ENCODE measurements at regions not wholly inside any gene's neighbourhood (a gene's known extent, or its start where the extent isn't known, plus 50 kb on each side); places are given as distances from the start of the nearest gene placed in this dataset.
"Not testable (repeated sequence)": the region's sequence is repeated elsewhere in the genome, so short reads cannot be mapped to it uniquely, and the experiment has no call there.

GRCh38 chr16:60407606-60408005 lies 1628.6 kb downstream of the CDH8 start:
- intact Hi-C loops (cut with DNase I; ENCODE audit: low total_unique reads): no loop called here
- WGBS, 2 donors: 48 to 77% methylated on average over 2 of the region's 2 CpGs

GRCh38 chr16:60407034-60407433 lies 1629.2 kb downstream of the CDH8 start:
- intact Hi-C loops (cut with DNase I; ENCODE audit: low total_unique reads): no loop called here
- no peaks in the 10 kb centered on the region for H3K27me3 ChIP-seq
- no peaks in the 10 kb centered on the region for H3K36me3 ChIP-seq (ENCODE audit: low read depth, missing control alignments)
- WGBS, 2 donors: 33 to 46% methylated on average over 4 of the region's 4 CpGs
- no peak for TF ChIP-seq CTCF (IDR thresholded peaks at IDR 0.05)
- H3K9me3 ChIP-seq: no peaks in the 10 kb centered on the region
- no peaks in the 10 kb centered on the region for H3K4me1 ChIP-seq
- DNase-seq: peak; percentile 30
- H3K4me3 ChIP-seq: no peak overlapping the region
- no peak overlapping the region for H3K27ac ChIP-seq

More at GRCh38 chr16:60407606-60408005, 1628.6 kb downstream of the CDH8 start:
- Histone ChIP-seq H3K4me1 (no peaks in the 10 kb centered on the region), H3K27me3 (no peaks in the 10 kb centered on the region), H3K36me3 (ENCODE audit: low read depth, missing control alignments) (no peaks in the 10 kb centered on the region), H3K4me3 (no peak overlapping the region), H3K9me3 (no peaks in the 10 kb centered on the region), H3K27ac (no peak overlapping the region)
- TF ChIP-seq CTCF (IDR thresholded peaks at IDR 0.05) (no peak), POLR2A (IDR thresholded peaks at IDR 0.05) (no peak)
- no peak for DNase-seq

GRCh38 chr16:60405286-60405685 lies 1631.0 kb downstream of the CDH8 start:
- H3K4me3 ChIP-seq: no peak overlapping the region
- no peaks in the 10 kb centered on the region for H3K36me3 ChIP-seq (ENCODE audit: low read depth, missing control alignments)
- no peaks in the 10 kb centered on the region for H3K27me3 ChIP-seq
- no peaks in the 10 kb centered on the region for H3K9me3 ChIP-seq
- no peak for TF ChIP-seq CTCF (IDR thresholded peaks at IDR 0.05)
- TF ChIP-seq POLR2A (IDR thresholded peaks at IDR 0.05): no peak
- no peaks in the 10 kb centered on the region for H3K4me1 ChIP-seq
- 47 to 57% methylated on average over 2 of the region's 2 CpGs for WGBS, 2 donors
- H3K27ac ChIP-seq: no peak overlapping the region
- intact Hi-C loops (cut with DNase I; ENCODE audit: low total_unique reads): no loop called here
- DNase-seq: no peak

- Histone ChIP-seq H3K4me1 (no peaks in the 10 kb centered on the region), H3K36me3 (ENCODE audit: low read depth, missing control alignments) (no peaks in the 10 kb centered on the region), H3K27ac (no peak overlapping the region), H3K9me3 (no peaks in the 10 kb centered on the region), H3K4me3 (no peak overlapping the region), H3K27me3 (no peaks in the 10 kb centered on the region)
- 75 to 77% methylated on average over 3 of the region's 3 CpGs for WGBS, 2 donors
- DNase-seq: no peak
- intact Hi-C loops (cut with DNase I; ENCODE audit: low total_unique reads): no loop called here
- no peak for TF ChIP-seq CTCF (IDR thresholded peaks at IDR 0.05)
- TF ChIP-seq POLR2A (IDR thresholded peaks at IDR 0.05): no peak
Measured at GRCh38 chr16:60404401-60404800, 1631.8 kb downstream of the CDH8 start.

GRCh38 chr16:60402941-60403340 lies 1633.3 kb downstream of the CDH8 start:
- H3K27me3 ChIP-seq; DNase-seq; intact Hi-C loops (cut with DNase I; ENCODE audit: low total_unique reads); H3K4me1 ChIP-seq; H3K4me3 ChIP-seq; H3K36me3 ChIP-seq (ENCODE audit: low read depth, missing control alignments); H3K9me3 ChIP-seq; H3K27ac ChIP-seq: not testable (repeated sequence)
- WGBS, 2 donors: 71 to 77% methylated on average over 9 of the region's 9 CpGs

Measured in testis (tissue), 2 donors.